Activated CD8-positive, alpha-beta memory T cell treated with anti-CD3 and anti-CD28 coated beads, Interleukin-2, amount 50 U/mL, for 48 hours (primary cell): ENCODE measurements at regions not wholly inside any gene's neighbourhood (a gene's known extent, or its start where the extent isn't known, plus 50 kb on each side); places are given as distances from the start of the nearest gene placed in this dataset.
"Not testable (repeated sequence)": the region's sequence is repeated elsewhere in the genome, so short reads cannot be mapped to it uniquely, and the experiment has no call there.

Experiments
- DNase-seq: peaks from one replicate; pipeline ENCODE4 v3.0.0-alpha.2; 2020

- DNase-seq, result no peak
Observed at GRCh38 chr6:164346631-164347030, 932.1 kb downstream of the QKI start.

- no peak for DNase-seq
Observed at GRCh38 chr6:164345806-164346496, 931.4 kb downstream of the QKI start.

GRCh38 chr6:164345327-164345726, 930.8 kb downstream of the QKI start:
- no peak for DNase-seq

- DNase-seq, result no peak
Observed at GRCh38 chr6:164344801-164345291, 930.3 kb downstream of the QKI start.

- DNase-seq, result not testable (repeated sequence)
Observed at GRCh38 chr6:164339442-164339841, 924.9 kb downstream of the QKI start.

GRCh38 chr6:164337925-164338397, 923.4 kb downstream of the QKI start:
- DNase-seq, result no peak

GRCh38 chr6:164337024-164337924, 922.8 kb downstream of the QKI start:
- DNase-seq, result no peak

- DNase-seq, result no peak
Observed at GRCh38 chr6:164336455-164336854, 921.9 kb downstream of the QKI start.

GRCh38 chr6:164331026-164331425, 916.5 kb downstream of the QKI start:
- DNase-seq, result no peak

GRCh38 chr6:164325168-164325567, 910.6 kb downstream of the QKI start:
- DNase-seq, result no peak

- DNase-seq, result no peak
Observed at GRCh38 chr6:164322533-164322932, 908.0 kb downstream of the QKI start.

GRCh38 chr6:164321297-164321696, 906.8 kb downstream of the QKI start:
- no peak for DNase-seq

GRCh38 chr6:164315376-164315775, 900.9 kb downstream of the QKI start:
- no peak for DNase-seq

- DNase-seq, result no peak
Observed at GRCh38 chr6:164308339-164308738, 893.8 kb downstream of the QKI start.

GRCh38 chr6:164303102-164303964, 888.8 kb downstream of the QKI start:
- no peak for DNase-seq

GRCh38 chr6:164296411-164296810, 881.9 kb downstream of the QKI start:
- no peak for DNase-seq

- no peak for DNase-seq
Observed at GRCh38 chr6:164294047-164294784, 879.7 kb downstream of the QKI start.

- DNase-seq, result no peak
Observed at GRCh38 chr6:164291224-164291623, 876.7 kb downstream of the QKI start.

- DNase-seq, result no peak
Observed at GRCh38 chr6:164290101-164290500, 875.6 kb downstream of the QKI start.

- no peak for DNase-seq
Observed at GRCh38 chr6:164286011-164286410, 871.5 kb downstream of the QKI start.

- no peak for DNase-seq
Observed at GRCh38 chr6:164283574-164283973, 869.1 kb downstream of the QKI start.

- DNase-seq, result no peak
Observed at GRCh38 chr6:164276211-164276610, 861.7 kb downstream of the QKI start.
